ENCODE measurements at regions not wholly inside any gene's neighbourhood (a gene's known extent, or its start where the extent isn't known, plus 50 kb on each side); places are given as distances from the start of the nearest gene placed in this dataset.

GRCh38 chr3:176969066-176969465, 228.2 kb downstream of the TBL1XR1 start:
- no peak for DNase-seq

- DNase-seq = no peak
These were observed 228.7 kb downstream of the TBL1XR1 start for GRCh38 chr3:176968631-176969030.

- DNase-seq = no peak
These were observed 229.8 kb downstream of the TBL1XR1 start for GRCh38 chr3:176967522-176967921.

GRCh38 chr3:176964661-176965060, 232.6 kb downstream of the TBL1XR1 start:
- no peak for DNase-seq

GRCh38 chr3:176961916-176962315, 235.4 kb downstream of the TBL1XR1 start:
- no peak for DNase-seq

GRCh38 chr3:176959867-176960266, 237.4 kb downstream of the TBL1XR1 start:
- no peak for DNase-seq

- DNase-seq = no peak
These were observed 238.7 kb downstream of the TBL1XR1 start for GRCh38 chr3:176958560-176958959.

GRCh38 chr3:176954517-176954916, 242.8 kb downstream of the TBL1XR1 start:
- DNase-seq = no peak

GRCh38 chr3:176953106-176954060, 243.9 kb downstream of the TBL1XR1 start:
- no peak for DNase-seq

- DNase-seq = no peak
These were observed 245.5 kb downstream of the TBL1XR1 start for GRCh38 chr3:176951586-176952292.

GRCh38 chr3:176951144-176951543, 246.1 kb downstream of the TBL1XR1 start:
- no peak for DNase-seq

GRCh38 chr3:176950743-176951142, 246.5 kb downstream of the TBL1XR1 start:
- no peak for DNase-seq

- DNase-seq = no peak
These were observed 249.1 kb downstream of the TBL1XR1 start for GRCh38 chr3:176948151-176948550.

GRCh38 chr3:176946202-176946601, 251.1 kb downstream of the TBL1XR1 start:
- no peak for DNase-seq

- DNase-seq = no peak
These were observed 255.0 kb downstream of the TBL1XR1 start for GRCh38 chr3:176942305-176942704.

- peak in 1 of 5 donors; percentile 8 for DNase-seq
These were observed 255.6 kb downstream of the TBL1XR1 start for GRCh38 chr3:176941689-176942088.

- DNase-seq = peak in 3 of 5 donors; percentile 5 to 53 (median 7)
These were observed 258.1 kb downstream of the TBL1XR1 start for GRCh38 chr3:176939022-176939817.

- DNase-seq = no peak
These were observed 259.3 kb downstream of the TBL1XR1 start for GRCh38 chr3:176937994-176938393.

GRCh38 chr3:176937541-176937940, 259.7 kb downstream of the TBL1XR1 start:
- DNase-seq = no peak

GRCh38 chr3:176935194-176935888, 261.9 kb downstream of the TBL1XR1 start:
- no peak for DNase-seq

- DNase-seq = no peak
These were observed 262.6 kb downstream of the TBL1XR1 start for GRCh38 chr3:176934698-176935097.

GRCh38 chr3:176933704-176934103, 263.6 kb downstream of the TBL1XR1 start:
- no peak for DNase-seq
